Activated CD4-positive, alpha-beta T cell treated with anti-CD3 and anti-CD28 coated beads, Interleukin-2, amount 10 ng/mL, durations not matched to agents 7 days and 5 days (primary cell): ENCODE measurements at regions not wholly inside any gene's neighbourhood (a gene's known extent, or its start where the extent isn't known, plus 50 kb on each side); places are given as distances from the start of the nearest gene placed in this dataset.
"Not testable (repeated sequence)": the region's sequence is repeated elsewhere in the genome, so short reads cannot be mapped to it uniquely, and the experiment has no call there.

Experiments used
- CTCF ChIA-PET: fragments of 350-600 bp; sonication (Branson Sonifier 250); formaldehyde crosslinking; loops from one replicate; lab custom pipeline; 2021; ENCODE audit warnings: antibody characterized with exemption; lab: Charles Lee
- POLR2A ChIA-PET: fragments of 350-600 bp; sonication (Branson Sonifier 250); formaldehyde crosslinking; loops from one replicate; lab custom pipeline; 2021; ENCODE audit warnings: antibody characterized with exemption; lab: Charles Lee
- DNase-seq: peaks from one replicate; pipeline ENCODE4 v3.0.0-alpha.2; 2020
- H3K27ac Mint-ChIP-seq: one replicate; pipeline ENCODE4 v1.8.0; 2021; ENCODE audit warnings: mild to moderate bottlenecking, moderate library complexity, mixed read lengths
- H3K27me3 Mint-ChIP-seq: one replicate; pipeline ENCODE4 v1.8.0; 2021; ENCODE audit warnings: mixed read lengths
- H3K36me3 Mint-ChIP-seq: one replicate; pipeline ENCODE4 v1.8.0; 2021; ENCODE audit warnings: low read depth, mixed read lengths
- H3K4me1 Mint-ChIP-seq: one replicate; pipeline ENCODE4 v1.8.0; 2021; ENCODE audit warnings: mixed read lengths
- H3K4me3 Mint-ChIP-seq: one replicate; pipeline ENCODE4 v1.8.0; 2021; ENCODE audit warnings: mild to moderate bottlenecking, moderate library complexity, mixed read lengths
- H3K9me3 Mint-ChIP-seq: one replicate; pipeline ENCODE4 v1.8.0; 2021; ENCODE audit warnings: mixed read lengths

DNA sequence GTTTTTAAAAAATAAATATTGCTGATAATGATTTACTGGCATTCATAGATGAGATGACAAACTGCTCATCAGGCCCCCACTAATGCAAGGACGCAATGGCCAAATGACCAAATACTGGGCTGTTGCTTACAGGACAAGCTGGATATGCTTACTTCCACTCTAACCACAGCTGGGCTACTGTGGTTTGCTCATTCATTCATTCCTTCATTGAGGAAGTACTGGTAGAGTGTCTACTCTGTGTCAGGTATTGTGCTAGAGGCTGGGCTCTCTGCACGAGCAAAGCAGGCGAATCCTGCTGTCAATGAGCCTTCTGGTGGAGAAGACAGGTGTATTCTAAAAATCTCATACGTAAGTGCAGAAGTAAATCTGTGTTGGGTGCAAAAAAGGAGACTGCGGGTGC lies 113.3 kb upstream of the SLC38A2 start:
- H3K9me3 Mint-ChIP-seq, result peaks cover 3% of the 10 kb centered on the region
- H3K27me3 Mint-ChIP-seq, result no peaks in the 10 kb centered on the region
- CTCF ChIA-PET, result no interaction called here
- H3K27ac Mint-ChIP-seq, result no peak overlapping the region
- no peak overlapping the region for H3K4me3 Mint-ChIP-seq
- H3K4me1 Mint-ChIP-seq, result no peaks in the 10 kb centered on the region
- POLR2A ChIA-PET, result no interaction called here
- H3K36me3 Mint-ChIP-seq, result peaks cover 4% of the 10 kb centered on the region
- DNase-seq, result no peak

DNA sequence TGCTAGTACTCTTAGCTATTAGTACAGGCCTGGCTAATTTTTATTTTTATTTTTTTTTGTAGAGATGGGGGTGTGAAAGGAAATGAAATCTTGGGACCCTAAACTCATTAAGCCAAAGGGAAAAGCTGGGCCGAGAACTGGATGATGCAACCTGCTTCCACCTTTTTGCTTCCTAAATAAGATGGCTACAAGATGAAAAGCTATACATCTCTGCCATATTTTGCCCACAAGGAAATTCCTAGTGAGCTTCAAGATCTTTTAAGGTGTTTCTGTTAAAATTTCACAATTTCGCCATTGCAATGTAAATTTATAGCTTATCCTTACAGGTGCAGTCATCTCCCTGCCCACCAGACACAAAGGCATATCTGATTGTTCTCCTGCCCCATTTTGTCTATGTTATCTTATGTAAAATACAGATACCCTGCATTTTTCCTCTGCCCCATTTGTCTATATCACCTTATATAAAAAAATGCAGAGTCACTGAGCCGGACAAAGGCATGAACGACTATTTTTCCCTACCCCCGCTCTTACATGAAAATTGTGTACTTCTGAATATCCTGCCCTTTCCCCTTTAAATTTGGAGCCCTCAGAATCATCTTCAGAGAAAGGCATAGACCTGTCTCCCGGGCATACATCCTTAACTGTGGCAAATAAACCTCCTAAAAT lies 112.0 kb upstream of the SLC38A2 start:
- H3K9me3 Mint-ChIP-seq, result peaks cover 3% of the 10 kb centered on the region
- H3K27me3 Mint-ChIP-seq, result no peaks in the 10 kb centered on the region
- H3K4me1 Mint-ChIP-seq, result no peaks in the 10 kb centered on the region
- no peak for DNase-seq
- CTCF ChIA-PET, result interaction anchor here (0.6 to 0.7 kb wide), 3 partner anchors 23 to 510 kb away, joined by 3 to 4 read pairs (median 3); no protein-coding TSS in a partner anchor
- peaks cover 10% of the 10 kb centered on the region for H3K36me3 Mint-ChIP-seq
- H3K27ac Mint-ChIP-seq, result no peak overlapping the region
- no peak overlapping the region for H3K4me3 Mint-ChIP-seq
- POLR2A ChIA-PET, result no interaction called here

DNA sequence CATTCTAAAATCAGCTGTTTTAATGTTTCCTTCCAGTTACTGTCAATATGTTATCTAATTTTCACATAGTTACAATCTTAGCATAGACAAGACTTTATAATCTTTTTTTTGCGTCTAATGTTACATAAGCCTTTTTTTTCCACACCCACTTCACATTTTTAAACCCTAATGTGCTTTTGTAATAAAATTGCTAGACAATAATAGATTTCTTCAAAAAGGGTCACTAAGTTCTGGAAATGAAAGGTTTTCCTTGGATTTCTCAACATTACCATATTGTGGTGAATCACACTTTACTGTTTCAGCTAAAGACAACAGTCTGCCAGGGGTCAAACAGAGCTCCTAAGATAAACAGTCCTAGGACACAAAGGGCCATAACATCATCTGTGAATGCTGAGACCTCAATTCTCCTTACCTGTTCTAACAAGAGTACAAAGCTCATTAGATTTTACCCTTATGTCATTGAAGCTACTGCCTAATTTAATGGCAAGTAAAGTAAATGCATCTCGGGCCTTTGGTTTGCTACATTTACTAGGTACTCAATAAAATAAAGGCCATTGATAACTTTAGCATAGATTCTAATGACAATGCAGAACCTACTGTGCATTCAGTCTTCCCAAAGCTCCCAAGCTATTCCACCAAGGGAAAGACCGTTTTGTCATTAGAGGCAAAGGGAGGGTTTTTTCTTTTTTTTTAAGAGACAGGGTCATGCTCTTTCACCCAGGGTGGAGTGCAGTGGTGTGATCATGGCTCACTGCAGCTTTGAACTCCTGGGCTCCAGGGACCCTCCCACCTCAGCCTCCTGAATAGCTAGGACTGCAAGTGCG lies 111.2 kb upstream of the SLC38A2 start:
- no peak for DNase-seq
- Mint-ChIP-seq H3K4me1 (no peaks in the 10 kb centered on the region), H3K9me3 (peaks cover 3% of the 10 kb centered on the region), H3K4me3 (no peak overlapping the region), H3K27me3 (no peaks in the 10 kb centered on the region), H3K27ac (no peak overlapping the region), H3K36me3 (peaks cover 10% of the 10 kb centered on the region)
- CTCF ChIA-PET, result interaction anchor here (0.6 to 0.7 kb wide), 2 partner anchors 24 to 509 kb away, joined by 3 to 4 read pairs; no protein-coding TSS in a partner anchor
- POLR2A ChIA-PET, result no interaction called here

DNA sequence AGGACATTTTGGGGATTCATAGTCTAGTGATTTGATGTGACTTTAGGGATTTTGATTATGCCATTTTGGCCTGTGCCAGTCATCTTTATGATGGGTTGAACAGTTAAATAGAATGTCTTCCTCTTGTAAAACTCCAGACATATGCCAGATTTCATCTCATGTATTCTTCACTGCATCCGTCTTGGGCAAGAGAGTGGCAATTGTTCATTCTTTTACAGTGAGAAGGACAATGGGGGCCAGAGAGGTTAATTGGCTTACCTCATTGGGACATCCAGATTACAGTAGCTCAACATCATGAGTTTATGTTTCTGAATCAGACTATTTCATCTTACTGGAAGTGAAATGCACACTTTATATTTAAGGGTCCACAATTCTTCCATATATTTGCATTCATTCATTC lies 108.2 kb upstream of the SLC38A2 start:
- Mint-ChIP-seq H3K27me3 (no peaks in the 10 kb centered on the region), H3K4me1 (peaks cover 3% of the 10 kb centered on the region), H3K27ac (no peak overlapping the region), H3K36me3 (peaks cover 14% of the 10 kb centered on the region), H3K9me3 (peaks cover 2% of the 10 kb centered on the region), H3K4me3 (no peak overlapping the region)
- CTCF ChIA-PET, result no interaction called here
- no peak for DNase-seq
- POLR2A ChIA-PET, result no interaction called here

DNA sequence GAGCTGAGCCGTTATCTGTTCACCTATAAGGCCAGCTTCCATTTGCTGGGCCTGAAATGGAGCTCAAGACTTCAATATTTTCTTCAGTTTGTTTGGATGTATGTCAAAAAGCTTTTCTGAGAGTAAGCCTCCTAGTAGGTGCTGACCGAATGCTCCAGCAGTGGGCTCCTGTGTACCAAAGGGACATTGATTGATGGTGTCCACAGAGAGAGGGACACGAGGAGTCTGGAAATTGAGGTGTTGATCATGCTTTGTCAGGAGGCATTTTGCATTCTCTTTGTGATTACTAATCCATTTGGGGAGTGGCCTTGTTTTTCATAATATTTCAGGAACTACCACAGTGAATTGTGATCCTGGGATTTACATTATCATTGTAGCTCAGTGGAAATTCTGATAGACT lies 107.7 kb upstream of the SLC38A2 start:
- DNase-seq, result no peak
- Mint-ChIP-seq H3K9me3 (peaks cover 2% of the 10 kb centered on the region), H3K36me3 (peaks cover 14% of the 10 kb centered on the region), H3K4me3 (no peak overlapping the region), H3K27ac (no peak overlapping the region), H3K27me3 (no peaks in the 10 kb centered on the region), H3K4me1 (peaks cover 3% of the 10 kb centered on the region)
- POLR2A ChIA-PET, result no interaction called here
- CTCF ChIA-PET, result no interaction called here

DNA sequence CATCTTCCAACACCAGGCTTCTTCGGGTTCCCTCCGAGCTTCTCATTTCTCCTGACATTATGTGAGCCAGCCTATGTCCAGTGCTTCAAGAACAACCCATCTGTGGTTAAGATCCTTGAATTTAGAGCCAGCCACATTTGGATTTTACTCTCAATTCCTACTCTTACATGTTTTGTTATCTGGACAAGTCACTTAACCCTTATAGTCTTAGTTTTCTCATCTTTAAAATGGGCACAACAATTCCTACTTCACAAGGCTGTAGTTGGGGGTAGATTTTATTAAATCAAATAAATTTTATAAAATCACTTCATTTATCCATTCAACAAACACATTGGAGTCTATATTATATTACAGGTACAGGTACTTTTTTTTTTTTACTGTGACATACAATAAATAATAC lies 105.5 kb upstream of the SLC38A2 start:
- peaks cover 2% of the 10 kb centered on the region for H3K9me3 Mint-ChIP-seq
- no peak overlapping the region for H3K27ac Mint-ChIP-seq
- no peak overlapping the region for H3K4me3 Mint-ChIP-seq
- CTCF ChIA-PET, result no interaction called here
- POLR2A ChIA-PET, result no interaction called here
- no peak for DNase-seq
- H3K36me3 Mint-ChIP-seq, result peaks cover 13% of the 10 kb centered on the region
- no peaks in the 10 kb centered on the region for H3K27me3 Mint-ChIP-seq
- peaks cover 9% of the 10 kb centered on the region for H3K4me1 Mint-ChIP-seq

DNA sequence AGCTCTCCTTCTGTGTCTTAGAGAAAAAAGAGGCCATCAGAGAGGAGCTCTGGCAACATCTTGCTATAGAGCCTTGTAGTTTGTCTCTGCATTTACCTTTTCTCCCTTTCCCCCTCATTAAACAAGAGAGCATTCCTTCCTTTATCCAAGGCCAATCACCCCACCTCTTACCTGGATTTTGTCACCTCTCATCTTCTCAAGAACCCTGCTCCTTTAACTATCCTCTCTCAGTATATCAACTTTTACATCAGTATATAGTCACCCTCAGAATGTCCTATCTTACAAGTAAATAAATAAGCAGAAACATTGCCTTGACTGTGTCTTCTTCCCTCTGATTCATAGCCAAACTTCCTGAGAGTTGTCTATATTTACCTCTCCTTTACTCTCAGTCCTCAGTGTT lies 105.0 kb upstream of the SLC38A2 start:
- Mint-ChIP-seq H3K4me1 (peaks cover 9% of the 10 kb centered on the region), H3K36me3 (peaks cover 13% of the 10 kb centered on the region), H3K27me3 (no peaks in the 10 kb centered on the region), H3K27ac (peak overlapping the region; percentile 1), H3K4me3 (no peak overlapping the region), H3K9me3 (peaks cover 2% of the 10 kb centered on the region)
- ChIA-PET CTCF (interaction anchor here (0.9 kb wide), 1 partner anchor 19 kb away, joined by 3 read pairs; no protein-coding TSS in a partner anchor), POLR2A (no interaction called here)
- DNase-seq, result no peak

DNA sequence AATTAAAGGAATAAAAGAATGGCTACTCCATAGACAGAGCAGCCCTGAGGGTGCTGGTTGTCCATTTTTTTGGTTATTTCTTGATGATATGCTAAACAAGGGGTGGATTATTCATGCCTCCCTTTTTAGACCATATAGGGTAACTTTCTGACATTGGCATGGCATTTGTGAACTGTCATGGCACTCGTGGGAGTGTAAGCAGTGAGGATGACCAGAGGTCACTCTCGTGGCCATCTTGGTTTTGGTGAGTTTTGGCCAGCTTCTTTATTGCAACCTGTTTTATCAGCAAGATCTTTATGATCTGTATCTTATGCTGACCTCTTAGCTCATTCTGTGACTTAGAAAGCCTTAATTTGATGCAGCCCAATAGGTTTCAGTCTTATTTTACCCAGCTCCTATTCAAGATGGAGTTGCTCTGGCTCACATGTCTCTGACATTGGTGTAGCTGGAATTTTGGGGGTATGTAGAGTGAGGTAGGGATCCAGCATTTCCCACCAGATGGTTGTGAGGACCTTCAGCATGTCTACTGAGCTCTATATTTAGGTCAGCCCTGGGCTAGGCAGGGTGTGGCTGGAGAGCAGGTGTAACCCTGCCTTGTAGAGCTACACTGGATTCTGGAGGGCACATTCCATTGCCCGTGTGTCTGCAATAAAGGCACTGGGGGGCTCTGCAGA lies 103.5 kb upstream of the SLC38A2 start:
- ChIA-PET POLR2A (no interaction called here), CTCF (interaction anchor here (1.2 kb wide), 1 partner anchor 17 kb away, joined by 3 read pairs; no protein-coding TSS in a partner anchor)
- Mint-ChIP-seq H3K4me1 (peaks cover 20% of the 10 kb centered on the region), H3K27me3 (no peaks in the 10 kb centered on the region), H3K9me3 (peaks cover 5% of the 10 kb centered on the region), H3K27ac (no peak overlapping the region), H3K4me3 (no peak overlapping the region), H3K36me3 (peaks cover 13% of the 10 kb centered on the region)
- no peak for DNase-seq

DNA sequence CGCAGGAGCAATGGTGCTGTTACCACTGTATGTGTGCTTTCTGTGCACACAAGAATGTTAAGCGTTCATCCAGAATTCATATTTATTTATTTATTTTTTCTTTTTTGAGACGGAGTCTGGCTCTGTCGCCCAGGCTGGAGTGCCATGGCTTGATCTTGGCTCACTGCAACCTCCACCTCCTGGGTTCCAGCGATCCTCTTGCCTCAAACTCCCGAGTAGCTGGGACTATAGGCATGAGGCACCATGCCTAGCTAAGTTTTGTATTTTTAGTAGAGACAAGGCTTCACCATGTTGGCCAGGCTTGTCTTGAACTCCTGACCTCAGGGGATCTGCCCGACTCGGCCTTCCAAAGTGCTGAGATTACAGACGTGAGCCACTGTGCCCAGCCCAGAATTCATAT lies 101.8 kb upstream of the SLC38A2 start:
- POLR2A ChIA-PET, result interaction anchor here (0.6 kb wide), 1 partner anchor 228 kb away, joined by 3 read pairs; no protein-coding TSS in a partner anchor
- not testable (repeated sequence) for H3K27me3 Mint-ChIP-seq, DNase-seq, H3K9me3 Mint-ChIP-seq, H3K27ac Mint-ChIP-seq, H3K4me3 Mint-ChIP-seq
- Mint-ChIP-seq H3K36me3 (peaks cover 13% of the 10 kb centered on the region), H3K4me1 (peaks cover 32% of the 10 kb centered on the region)
- CTCF ChIA-PET, result interaction anchor here (1.0 kb wide), 2 partner anchors 19 to 187 kb away, joined by 3 read pairs; no protein-coding TSS in a partner anchor

DNA sequence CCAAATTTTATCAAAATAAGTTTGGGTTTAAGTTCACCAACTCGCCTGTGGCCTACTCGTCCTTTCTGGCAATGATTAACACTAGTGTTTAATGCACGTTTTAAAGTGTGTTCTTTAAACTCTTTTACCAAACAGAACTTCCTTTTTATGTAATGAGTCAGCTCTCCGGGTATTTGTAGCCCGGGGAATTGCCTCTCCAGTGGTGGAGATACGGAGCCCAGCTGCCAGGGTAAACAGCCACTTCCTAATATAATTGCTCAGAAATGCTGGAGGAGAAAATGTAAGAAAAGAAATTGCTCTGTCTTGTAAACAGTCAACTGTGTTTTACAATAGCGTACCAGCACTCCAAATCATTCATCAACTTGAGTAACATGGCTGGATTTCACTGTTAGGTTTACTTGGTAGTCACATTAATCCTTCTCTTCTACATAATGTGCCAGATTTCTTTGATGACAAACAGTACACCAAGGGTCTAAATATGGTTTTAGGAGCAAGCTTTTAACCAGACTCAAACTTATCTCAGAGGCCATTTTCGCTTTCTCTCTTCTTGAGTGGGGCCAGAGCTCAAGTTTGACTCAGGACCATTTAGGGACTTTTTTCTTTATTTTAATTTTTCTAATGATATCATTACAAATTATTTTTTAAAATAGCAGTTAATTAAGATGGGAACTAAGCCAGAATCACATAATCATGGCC lies 101.2 kb upstream of the SLC38A2 start:
- no peak for DNase-seq
- Mint-ChIP-seq H3K36me3 (peaks cover 9% of the 10 kb centered on the region), H3K4me1 (peaks cover 32% of the 10 kb centered on the region), H3K4me3 (peak overlapping the region; percentile 2), H3K9me3 (peaks cover 7% of the 10 kb centered on the region), H3K27me3 (no peaks in the 10 kb centered on the region), H3K27ac (peak overlapping the region; percentile 65)
- ChIA-PET CTCF (interaction anchor here (1.0 kb wide), 2 partner anchors 19 to 188 kb away, joined by 3 read pairs; no protein-coding TSS in a partner anchor), POLR2A (no interaction called here)

DNA sequence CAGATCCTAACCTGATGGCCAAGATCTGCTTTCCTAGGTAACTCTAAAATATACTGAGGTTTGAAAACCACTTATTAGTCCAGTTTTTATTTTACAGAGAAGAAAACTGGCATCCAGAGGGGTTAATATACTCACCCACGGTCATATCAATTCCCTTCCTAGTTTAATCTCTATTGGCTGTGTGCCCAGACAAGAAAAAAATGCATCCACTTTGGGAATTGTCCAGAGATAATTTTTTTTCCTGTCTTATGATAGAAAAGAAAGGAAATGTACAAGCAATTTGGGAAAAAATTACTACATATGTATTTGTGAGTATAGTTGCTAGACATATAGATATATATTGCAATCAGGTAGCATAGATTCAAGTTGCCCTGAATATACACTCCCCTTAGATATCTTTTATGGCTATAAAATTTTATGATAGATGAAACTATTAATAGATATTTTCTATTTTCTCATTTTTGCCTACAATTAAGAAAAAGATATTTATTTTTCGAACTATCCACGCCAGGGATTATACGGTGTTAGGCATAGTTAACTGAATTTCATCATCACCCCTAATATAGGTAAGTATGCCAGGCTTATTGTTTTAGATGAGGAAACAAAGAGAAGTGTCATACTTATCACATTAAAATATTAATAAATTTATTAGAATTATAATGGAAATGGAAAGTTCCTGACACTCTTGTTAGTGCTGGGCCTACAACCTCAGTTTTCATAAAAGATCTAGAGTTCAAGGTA lies 100.5 kb upstream of the SLC38A2 start:
- Mint-ChIP-seq H3K9me3 (peaks cover 7% of the 10 kb centered on the region), H3K36me3 (peaks cover 9% of the 10 kb centered on the region), H3K4me1 (peaks cover 32% of the 10 kb centered on the region), H3K4me3 (no peak overlapping the region), H3K27ac (peak overlapping the region; percentile 65), H3K27me3 (no peaks in the 10 kb centered on the region)
- CTCF ChIA-PET, result no interaction called here
- no peak for DNase-seq
- POLR2A ChIA-PET, result no interaction called here
